ENCODE measurements at regions not wholly inside any gene's neighbourhood (a gene's known extent, or its start where the extent isn't known, plus 50 kb on each side); places are given as distances from the start of the nearest gene placed in this dataset.

DNA sequence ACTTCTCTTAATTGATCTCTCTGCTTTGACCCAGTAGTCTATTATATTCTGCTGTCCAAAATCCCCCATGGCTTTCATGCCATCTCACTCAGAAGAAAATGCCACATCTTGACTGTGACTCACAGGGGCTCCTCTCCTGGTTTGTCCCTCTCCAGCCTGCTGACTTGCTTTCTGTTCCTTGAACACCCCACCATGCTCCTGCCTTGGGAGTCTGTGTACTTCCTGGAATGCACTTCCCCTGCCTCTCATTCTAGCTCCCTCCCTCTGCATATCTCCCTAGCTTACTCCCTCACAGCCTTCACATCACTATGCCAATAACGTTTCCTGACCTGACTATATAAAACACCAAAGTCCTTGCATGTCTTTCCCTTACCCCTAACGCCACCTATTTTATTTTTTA is 167.2 kb downstream of the TRIB2 start:
- FAIRE-seq (no peak), ATAC-seq (no peak), DNase-seq (ENCODE audit: low read depth, low spot score) (no peak)
- SMC1A ChIA-PET (ENCODE audit: uncharacterized antibody, unreplicated experiment), result no interaction called here
- POLR2A ChIA-PET, result no interaction called here
- TF ChIP-seq SREBF1 (IDR thresholded peaks at IDR 0.05; ENCODE audit: low read length) (no peak), SMAD1 (IDR thresholded peaks at IDR 0.05; ENCODE audit: low read depth, partially characterized antibody) (no peak), KDM1A (IDR thresholded peaks at IDR 0.05; ENCODE audit: borderline replicate concordance) (no peak), CBFB (IDR thresholded peaks at IDR 0.05; ENCODE audit: low read depth) (no peak), SUPT20H (IDR thresholded peaks at IDR 0.05; ENCODE audit: borderline replicate concordance, control insufficient read depth, low read depth, low read length) (no peak), EP300 (IDR thresholded peaks at IDR 0.05; ENCODE audit: borderline replicate concordance in 1 of 2, control insufficient read depth in 1 of 2, low read depth in 2 of 2, low read length in 2 of 2) (no peak), MTA3 (IDR thresholded peaks at IDR 0.05; ENCODE audit: borderline replicate concordance, low read length) (no peak), SIX5 (IDR thresholded peaks at IDR 0.05; ENCODE audit: low read depth, low read length, severe bottlenecking) (no peak), WRNIP1 (IDR thresholded peaks at IDR 0.05; ENCODE audit: borderline replicate concordance, low read depth, low read length) (no peak), HDAC2 (IDR thresholded peaks at IDR 0.05) (no peak), STAT3 (IDR thresholded peaks at IDR 0.05; ENCODE audit: low read depth, low read length) (no peak)
- TF ChIP-seq, protein P1, sequence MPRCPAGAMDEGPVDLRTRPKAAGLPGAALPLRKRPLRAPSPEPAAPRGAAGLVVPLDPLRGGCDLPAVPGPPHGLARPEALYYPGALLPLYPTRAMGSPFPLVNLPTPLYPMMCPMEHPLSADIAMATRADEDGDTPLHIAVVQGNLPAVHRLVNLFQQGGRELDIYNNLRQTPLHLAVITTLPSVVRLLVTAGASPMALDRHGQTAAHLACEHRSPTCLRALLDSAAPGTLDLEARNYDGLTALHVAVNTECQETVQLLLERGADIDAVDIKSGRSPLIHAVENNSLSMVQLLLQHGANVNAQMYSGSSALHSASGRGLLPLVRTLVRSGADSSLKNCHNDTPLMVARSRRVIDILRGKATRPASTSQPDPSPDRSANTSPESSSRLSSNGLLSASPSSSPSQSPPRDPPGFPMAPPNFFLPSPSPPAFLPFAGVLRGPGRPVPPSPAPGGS (IDR thresholded peaks at IDR 0.05; ENCODE audit: borderline replicate concordance, insufficient read depth, low read depth, low read length, poor library complexity, severe bottlenecking), result no peak
- TF ChIP-seq, protein P2, sequence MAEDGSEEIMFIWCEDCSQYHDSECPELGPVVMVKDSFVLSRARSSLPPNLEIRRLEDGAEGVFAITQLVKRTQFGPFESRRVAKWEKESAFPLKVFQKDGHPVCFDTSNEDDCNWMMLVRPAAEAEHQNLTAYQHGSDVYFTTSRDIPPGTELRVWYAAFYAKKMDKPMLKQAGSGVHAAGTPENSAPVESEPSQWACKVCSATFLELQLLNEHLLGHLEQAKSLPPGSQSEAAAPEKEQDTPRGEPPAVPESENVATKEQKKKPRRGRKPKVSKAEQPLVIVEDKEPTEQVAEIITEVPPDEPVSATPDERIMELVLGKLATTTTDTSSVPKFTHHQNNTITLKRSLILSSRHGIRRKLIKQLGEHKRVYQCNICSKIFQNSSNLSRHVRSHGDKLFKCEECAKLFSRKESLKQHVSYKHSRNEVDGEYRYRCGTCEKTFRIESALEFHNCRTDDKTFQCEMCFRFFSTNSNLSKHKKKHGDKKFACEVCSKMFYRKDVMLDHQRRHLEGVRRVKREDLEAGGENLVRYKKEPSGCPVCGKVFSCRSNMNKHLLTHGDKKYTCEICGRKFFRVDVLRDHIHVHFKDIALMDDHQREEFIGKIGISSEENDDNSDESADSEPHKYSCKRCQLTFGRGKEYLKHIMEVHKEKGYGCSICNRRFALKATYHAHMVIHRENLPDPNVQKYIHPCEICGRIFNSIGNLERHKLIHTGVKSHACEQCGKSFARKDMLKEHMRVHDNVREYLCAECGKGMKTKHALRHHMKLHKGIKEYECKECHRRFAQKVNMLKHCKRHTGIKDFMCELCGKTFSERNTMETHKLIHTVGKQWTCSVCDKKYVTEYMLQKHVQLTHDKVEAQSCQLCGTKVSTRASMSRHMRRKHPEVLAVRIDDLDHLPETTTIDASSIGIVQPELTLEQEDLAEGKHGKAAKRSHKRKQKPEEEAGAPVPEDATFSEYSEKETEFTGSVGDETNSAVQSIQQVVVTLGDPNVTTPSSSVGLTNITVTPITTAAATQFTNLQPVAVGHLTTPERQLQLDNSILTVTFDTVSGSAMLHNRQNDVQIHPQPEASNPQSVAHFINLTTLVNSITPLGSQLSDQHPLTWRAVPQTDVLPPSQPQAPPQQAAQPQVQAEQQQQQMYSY (CRISPR knock-in tag; IDR thresholded peaks at IDR 0.05), result no peak
- TF ChIP-seq, protein P3, sequence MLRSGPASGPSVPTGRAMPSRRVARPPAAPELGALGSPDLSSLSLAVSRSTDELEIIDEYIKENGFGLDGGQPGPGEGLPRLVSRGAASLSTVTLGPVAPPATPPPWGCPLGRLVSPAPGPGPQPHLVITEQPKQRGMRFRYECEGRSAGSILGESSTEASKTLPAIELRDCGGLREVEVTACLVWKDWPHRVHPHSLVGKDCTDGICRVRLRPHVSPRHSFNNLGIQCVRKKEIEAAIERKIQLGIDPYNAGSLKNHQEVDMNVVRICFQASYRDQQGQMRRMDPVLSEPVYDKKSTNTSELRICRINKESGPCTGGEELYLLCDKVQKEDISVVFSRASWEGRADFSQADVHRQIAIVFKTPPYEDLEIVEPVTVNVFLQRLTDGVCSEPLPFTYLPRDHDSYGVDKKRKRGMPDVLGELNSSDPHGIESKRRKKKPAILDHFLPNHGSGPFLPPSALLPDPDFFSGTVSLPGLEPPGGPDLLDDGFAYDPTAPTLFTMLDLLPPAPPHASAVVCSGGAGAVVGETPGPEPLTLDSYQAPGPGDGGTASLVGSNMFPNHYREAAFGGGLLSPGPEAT (IDR thresholded peaks at IDR 0.05; ENCODE audit: low read depth), result no peak
- TF ChIP-seq, protein P4, sequence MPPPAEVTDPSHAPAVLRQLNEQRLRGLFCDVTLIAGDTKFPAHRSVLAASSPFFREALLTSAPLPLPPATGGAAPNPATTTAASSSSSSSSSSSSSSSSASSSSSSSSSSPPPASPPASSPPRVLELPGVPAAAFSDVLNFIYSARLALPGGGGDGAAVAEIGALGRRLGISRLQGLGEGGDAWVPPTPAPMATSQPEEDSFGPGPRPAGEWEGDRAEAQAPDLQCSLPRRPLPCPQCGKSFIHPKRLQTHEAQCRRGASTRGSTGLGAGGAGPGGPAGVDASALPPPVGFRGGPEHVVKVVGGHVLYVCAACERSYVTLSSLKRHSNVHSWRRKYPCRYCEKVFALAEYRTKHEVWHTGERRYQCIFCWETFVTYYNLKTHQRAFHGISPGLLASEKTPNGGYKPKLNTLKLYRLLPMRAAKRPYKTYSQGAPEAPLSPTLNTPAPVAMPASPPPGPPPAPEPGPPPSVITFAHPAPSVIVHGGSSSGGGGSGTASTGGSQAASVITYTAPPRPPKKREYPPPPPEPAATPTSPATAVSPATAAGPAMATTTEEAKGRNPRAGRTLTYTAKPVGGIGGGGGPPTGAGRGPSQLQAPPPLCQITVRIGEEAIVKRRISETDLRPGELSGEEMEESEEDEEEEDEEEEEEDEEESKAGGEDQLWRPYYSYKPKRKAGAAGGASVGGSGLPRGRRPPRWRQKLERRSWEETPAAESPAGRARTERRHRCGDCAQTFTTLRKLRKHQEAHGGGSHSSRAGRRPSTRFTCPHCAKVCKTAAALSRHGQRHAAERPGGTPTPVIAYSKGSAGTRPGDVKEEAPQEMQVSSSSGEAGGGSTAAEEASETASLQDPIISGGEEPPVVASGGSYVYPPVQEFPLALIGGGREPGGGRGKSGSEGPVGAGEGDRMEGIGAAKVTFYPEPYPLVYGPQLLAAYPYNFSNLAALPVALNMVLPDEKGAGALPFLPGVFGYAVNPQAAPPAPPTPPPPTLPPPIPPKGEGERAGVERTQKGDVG (CRISPR knock-in tag; IDR thresholded peaks at IDR 0.05), result no peak
- in situ Hi-C loops (cut with MboI) (no loop called here), intact Hi-C loops (cut with micrococcal nuclease; ENCODE audit: unreplicated experiment) (no loop called here)
- H3K27me3 ChIP-seq (replicated peaks in 1 of 2; ENCODE audit: control insufficient read depth in 2 of 2, insufficient read depth in 2 of 2, low read length in 1 of 2), result no peaks in the 10 kb centered on the region; a peak in 1 of 4 replicates
- no peak overlapping the region for H3K9ac ChIP-seq (ENCODE audit: control insufficient read depth, insufficient read depth, low read length)
- RAD21 ChIA-PET (ENCODE audit: unreplicated experiment), result no interaction called here
- no TSS peak for BruUV-seq (replicated peaks)
- no peaks in the 10 kb centered on the region for H3K9me3 ChIP-seq (replicated peaks; ENCODE audit: control insufficient read depth, insufficient read depth, low read length)
- no peak overlapping the region for H3K27ac ChIP-seq (ENCODE audit: control insufficient read depth, insufficient read depth)
- WGBS (ENCODE audit: insufficient coverage, insufficient replicate concordance, low lambda C conversion rate, missing lambda C conversion rate), result 0% methylated on average over 2 of the region's 2 CpGs
- CTCF ChIA-PET, result no interaction called here
- H3K36me3 ChIP-seq (ENCODE audit: control insufficient read depth in 2 of 2, insufficient read depth in 2 of 2, low read length in 1 of 2), result no peaks in the 10 kb centered on the region
- no peak overlapping the region for H3K4me2 ChIP-seq (ENCODE audit: control insufficient read depth, insufficient read depth)
- H3K4me1 ChIP-seq (ENCODE audit: control insufficient read depth, insufficient read depth, low read length), result no peaks in the 10 kb centered on the region
- H4K20me1 ChIP-seq (ENCODE audit: control insufficient read depth, insufficient read depth), result no peaks in the 10 kb centered on the region
- no peaks in the 10 kb centered on the region for H3K79me2 ChIP-seq (ENCODE audit: control insufficient read depth, insufficient read depth, low read length)
- H3K4me3 ChIP-seq, result no peak overlapping the region
- no peak overlapping the region for H2AFZ ChIP-seq (ENCODE audit: control insufficient read depth, low read depth, low read length)
